ENCODE measurements at regions not wholly inside any gene's neighbourhood (a gene's known extent, or its start where the extent isn't known, plus 50 kb on each side); places are given as distances from the start of the nearest gene placed in this dataset.

- TF ChIP-seq BHLHE40 (IDR thresholded peaks at IDR 0.05; ENCODE audit: low read depth, low read length) (no peak), RAD21 (IDR thresholded peaks at IDR 0.05; ENCODE audit: low read length) (no peak), CTCF (conservative IDR thresholded peaks at IDR 0.05; ENCODE audit: low read depth, low read length) (no peak)
Observed at GRCh38 chr3:20401253-20401652, 215.2 kb upstream of the SGO1 start.
